Skeletal muscle tissue (tissue), 3 donors: ENCODE measurements at regions not wholly inside any gene's neighbourhood (a gene's known extent, or its start where the extent isn't known, plus 50 kb on each side); places are given as distances from the start of the nearest gene placed in this dataset.
"Not testable (repeated sequence)": the region's sequence is repeated elsewhere in the genome, so short reads cannot be mapped to it uniquely, and the experiment has no call there.

ENCODE experiments used
- H3K27ac ChIP-seq: one replicate; pipeline ENCODE4 v1.7.0; 2013; ENCODE audit warnings: mild to moderate bottlenecking, low read depth, low read length, inconsistent platforms
- H3K27me3 ChIP-seq, 3 donors: one replicate each; pipeline ENCODE4 v1.7.0; 2013; ENCODE audit warnings: low read length in 3 of 3; ENCODE audit not compliant: control insufficient read depth in 3 of 3, insufficient read depth in 3 of 3
- H3K36me3 ChIP-seq, 3 donors: one replicate each; pipeline ENCODE4 v1.7.0; 2013; ENCODE audit warnings: low read length in 3 of 3; ENCODE audit not compliant: control insufficient read depth in 3 of 3, insufficient read depth in 3 of 3
- H3K4me1 ChIP-seq, 3 donors: one replicate each; pipeline ENCODE4 v1.7.0; 2013; ENCODE audit warnings: low read length in 3 of 3, mild to moderate bottlenecking in 3 of 3; ENCODE audit not compliant: control insufficient read depth in 3 of 3, insufficient read depth in 3 of 3
- H3K4me3 ChIP-seq, 3 donors: one replicate each; pipeline ENCODE4 v1.7.0; 2013; ENCODE audit warnings: low read length in 3 of 3
- H3K9ac ChIP-seq, 3 donors: one replicate each; pipeline ENCODE4 v1.7.0; 2013; ENCODE audit warnings: low read length in 3 of 3, mild to moderate bottlenecking in 3 of 3, moderate library complexity in 2 of 3, low read depth in 1 of 3
- H3K9me3 ChIP-seq, 3 donors: one replicate each; pipeline ENCODE4 v1.7.0; 2013; ENCODE audit warnings: low read length in 3 of 3; ENCODE audit not compliant: control insufficient read depth in 3 of 3
- donor health status: Osteomylitis.

GRCh38 chr2:35526741-35527140, 828.8 kb upstream of the CRIM1 start:
- H3K9me3 ChIP-seq = peaks cover 0 to 4% (median 0%) of the 10 kb centered on the region in 3 donors
- H3K4me3 ChIP-seq = no peak overlapping the region
- H3K27ac ChIP-seq = no peak overlapping the region
- no peak overlapping the region for H3K9ac ChIP-seq
- H3K27me3 ChIP-seq = no peaks in the 10 kb centered on the region
- H3K4me1 ChIP-seq = no peaks in the 10 kb centered on the region
- H3K36me3 ChIP-seq = no peaks in the 10 kb centered on the region

GRCh38 chr2:35522450-35522849, 833.1 kb upstream of the CRIM1 start:
- Histone ChIP-seq H3K27me3 (no peaks in the 10 kb centered on the region), H3K27ac (no peak overlapping the region), H3K9me3 (no peaks in the 10 kb centered on the region), H3K9ac (no peak overlapping the region), H3K4me3 (no peak overlapping the region), H3K4me1 (no peaks in the 10 kb centered on the region), H3K36me3 (no peaks in the 10 kb centered on the region)

GRCh38 chr2:35510636-35511035, 844.9 kb upstream of the CRIM1 start:
- no peak overlapping the region for H3K4me3 ChIP-seq
- H3K9me3 ChIP-seq = no peaks in the 10 kb centered on the region
- no peak overlapping the region for H3K9ac ChIP-seq
- H3K27me3 ChIP-seq = no peaks in the 10 kb centered on the region
- no peak overlapping the region for H3K27ac ChIP-seq
- no peaks in the 10 kb centered on the region for H3K36me3 ChIP-seq
- H3K4me1 ChIP-seq = no peaks in the 10 kb centered on the region

GRCh38 chr2:35508601-35509000, 847.0 kb upstream of the CRIM1 start:
- Histone ChIP-seq H3K27me3 (no peaks in the 10 kb centered on the region), H3K9ac (no peak overlapping the region), H3K4me1 (no peaks in the 10 kb centered on the region), H3K27ac (no peak overlapping the region), H3K9me3 (no peaks in the 10 kb centered on the region), H3K4me3 (no peak overlapping the region), H3K36me3 (no peaks in the 10 kb centered on the region)

GRCh38 chr2:35504419-35504818, 851.2 kb upstream of the CRIM1 start:
- Histone ChIP-seq H3K4me1 (no peaks in the 10 kb centered on the region), H3K36me3 (no peaks in the 10 kb centered on the region), H3K27ac (no peak overlapping the region), H3K9ac (no peak overlapping the region), H3K27me3 (no peaks in the 10 kb centered on the region), H3K9me3 (no peaks in the 10 kb centered on the region), H3K4me3 (no peak overlapping the region)

GRCh38 chr2:35503738-35504199, 851.8 kb upstream of the CRIM1 start:
- Histone ChIP-seq H3K4me1 (no peaks in the 10 kb centered on the region), H3K9me3 (no peaks in the 10 kb centered on the region), H3K36me3 (no peaks in the 10 kb centered on the region), H3K9ac (no peak overlapping the region), H3K27ac (no peak overlapping the region), H3K27me3 (no peaks in the 10 kb centered on the region), H3K4me3 (no peak overlapping the region)

GRCh38 chr2:35503311-35503710, 852.3 kb upstream of the CRIM1 start:
- no peak overlapping the region for H3K27ac ChIP-seq
- H3K4me1 ChIP-seq = no peaks in the 10 kb centered on the region
- H3K36me3 ChIP-seq = no peaks in the 10 kb centered on the region
- H3K9ac ChIP-seq = no peak overlapping the region
- no peaks in the 10 kb centered on the region for H3K9me3 ChIP-seq
- no peak overlapping the region for H3K4me3 ChIP-seq
- H3K27me3 ChIP-seq = no peaks in the 10 kb centered on the region

- Histone ChIP-seq H3K4me3 (no peak overlapping the region), H3K36me3 (no peaks in the 10 kb centered on the region), H3K27ac (no peak overlapping the region), H3K4me1 (no peaks in the 10 kb centered on the region), H3K9ac (no peak overlapping the region), H3K9me3 (no peaks in the 10 kb centered on the region), H3K27me3 (no peaks in the 10 kb centered on the region)
Measured at GRCh38 chr2:35501076-35501475, 854.5 kb upstream of the CRIM1 start.

- Histone ChIP-seq H3K27me3 (no peaks in the 10 kb centered on the region), H3K4me1 (no peaks in the 10 kb centered on the region), H3K27ac (no peak overlapping the region), H3K36me3 (no peaks in the 10 kb centered on the region), H3K9ac (no peak overlapping the region), H3K4me3 (no peak overlapping the region), H3K9me3 (no peaks in the 10 kb centered on the region)
Measured at GRCh38 chr2:35496022-35496421, 859.6 kb upstream of the CRIM1 start.

- H3K4me3 ChIP-seq = no peak overlapping the region
- H3K27ac ChIP-seq = no peak overlapping the region
- no peak overlapping the region for H3K9ac ChIP-seq
- H3K9me3 ChIP-seq = no peaks in the 10 kb centered on the region
- H3K36me3 ChIP-seq = no peaks in the 10 kb centered on the region
- no peaks in the 10 kb centered on the region for H3K4me1 ChIP-seq
- H3K27me3 ChIP-seq = no peaks in the 10 kb centered on the region
Measured at GRCh38 chr2:35495182-35495581, 860.4 kb upstream of the CRIM1 start.

- H3K4me3 ChIP-seq, H3K9ac ChIP-seq, H3K27ac ChIP-seq, H3K36me3 ChIP-seq, H3K4me1 ChIP-seq, H3K9me3 ChIP-seq, H3K27me3 ChIP-seq: not testable (repeated sequence)
Measured at GRCh38 chr2:35478121-35478520, 877.5 kb upstream of the CRIM1 start.
